Liver (tissue), 3 donors: ENCODE measurements at regions not wholly inside any gene's neighbourhood (a gene's known extent, or its start where the extent isn't known, plus 50 kb on each side); places are given as distances from the start of the nearest gene placed in this dataset.

Source experiments
- CTCF ChIP-seq: fragments of 150-350 bp; IDR thresholded peaks from 2 replicates; pipeline ENCODE4 v1.5.1; 2017; ENCODE audit warnings: improper control_type of control experiment, low read depth, low read length; ENCODE audit not compliant: missing input control
- EGR1 ChIP-seq, 2 donors: IDR thresholded peaks; 2 replicates each; pipeline ENCODE4 v1.6.1; 2016 to 2018; ENCODE audit warnings: antibody characterized with exemption in 2 of 2, low read depth in 2 of 2
- YY1 ChIP-seq: IDR thresholded peaks from 2 replicates; pipeline ENCODE4 v1.6.1; 2016; ENCODE audit warnings: antibody characterized with exemption, mild to moderate bottlenecking
- donor health status: healthy.
- donor health status: healthy.

GRCh38 chr4:4666693-4667621 is 125.1 kb upstream of the STX18 start:
- no peak for TF ChIP-seq CTCF
- TF ChIP-seq YY1: no peak
- TF ChIP-seq EGR1 (IDR thresholded peaks at IDR 0.05; ENCODE audit: low read depth in 2 of 2): no peak
